Chondrocyte (in vitro differentiated cells): ENCODE measurements at regions not wholly inside any gene's neighbourhood (a gene's known extent, or its start where the extent isn't known, plus 50 kb on each side); places are given as distances from the start of the nearest gene placed in this dataset.

Experiments used
- DNase-seq: peaks from one replicate; pipeline ENCODE4 v3.0.0; 2021; ENCODE audit warnings: mixed read lengths, low spot score
- H3K27ac Mint-ChIP-seq: one replicate; pipeline ENCODE4 v1.8.0; 2021; ENCODE audit warnings: mild to moderate bottlenecking, moderate library complexity, mixed read lengths; ENCODE audit not compliant: unreplicated experiment
- H3K27me3 Mint-ChIP-seq: 2 replicates; pipeline ENCODE4 v1.8.0; 2021; ENCODE audit warnings: low read depth, mixed read lengths
- H3K36me3 Mint-ChIP-seq: 2 replicates; pipeline ENCODE4 v1.8.0; 2021; ENCODE audit warnings: low read depth, mixed read lengths
- H3K4me1 Mint-ChIP-seq: 2 replicates; pipeline ENCODE4 v1.8.0; 2021; ENCODE audit warnings: low read depth, mild to moderate bottlenecking, mixed read lengths
- H3K4me3 Mint-ChIP-seq: one replicate; pipeline ENCODE4 v1.8.0; 2021; ENCODE audit warnings: mild to moderate bottlenecking, moderate library complexity, mixed read lengths; ENCODE audit not compliant: unreplicated experiment
- H3K9me3 Mint-ChIP-seq: 2 replicates; pipeline ENCODE4 v1.8.0; 2021; ENCODE audit warnings: low read depth, mixed read lengths
- CTCF ChIP-seq: fragments of 200-600 bp; sonication (generic); IDR thresholded peaks from 2 replicates; pipeline ENCODE4 v1.5.0; 2021; ENCODE audit warnings: antibody characterized with exemption, mild to moderate bottlenecking, moderate library complexity

GRCh38 chr9:38215465-38215864 lies 146.4 kb upstream of the SHB start:
- H3K27ac Mint-ChIP-seq: no peak overlapping the region
- no peak for DNase-seq
- TF ChIP-seq CTCF: no peak
- peaks cover 11% of the 10 kb centered on the region for H3K27me3 Mint-ChIP-seq
- no peak overlapping the region for H3K4me3 Mint-ChIP-seq
- H3K9me3 Mint-ChIP-seq: peaks cover 12% of the 10 kb centered on the region
- H3K36me3 Mint-ChIP-seq: peaks cover 2% of the 10 kb centered on the region
- no peaks in the 10 kb centered on the region for H3K4me1 Mint-ChIP-seq

- Mint-ChIP-seq H3K4me3 (no peak overlapping the region), H3K4me1 (no peaks in the 10 kb centered on the region), H3K36me3 (no peaks in the 10 kb centered on the region), H3K9me3 (peaks cover 2% of the 10 kb centered on the region), H3K27ac (no peak overlapping the region), H3K27me3 (peaks cover 11% of the 10 kb centered on the region)
- DNase-seq: no peak
- TF ChIP-seq CTCF: no peak
Measured at GRCh38 chr9:38214432-38214831, 145.4 kb upstream of the SHB start.

- H3K9me3 Mint-ChIP-seq: no peaks in the 10 kb centered on the region
- no peak for DNase-seq
- TF ChIP-seq CTCF: no peak
- H3K27ac Mint-ChIP-seq: no peak overlapping the region
- no peaks in the 10 kb centered on the region for H3K4me1 Mint-ChIP-seq
- H3K4me3 Mint-ChIP-seq: no peak overlapping the region
- peaks cover 11% of the 10 kb centered on the region for H3K27me3 Mint-ChIP-seq
- no peaks in the 10 kb centered on the region for H3K36me3 Mint-ChIP-seq
Measured at GRCh38 chr9:38213631-38214299, 144.7 kb upstream of the SHB start.

- TF ChIP-seq CTCF: no peak
- Mint-ChIP-seq H3K9me3 (peaks cover 10% of the 10 kb centered on the region), H3K4me1 (no peaks in the 10 kb centered on the region), H3K4me3 (no peak overlapping the region), H3K36me3 (peaks cover 2% of the 10 kb centered on the region), H3K27me3 (peaks cover 11% of the 10 kb centered on the region), H3K27ac (no peak overlapping the region)
- DNase-seq: no peak
Measured at GRCh38 chr9:38212016-38212415, 143.0 kb upstream of the SHB start.

GRCh38 chr9:38211002-38211401 lies 142.0 kb upstream of the SHB start:
- DNase-seq: no peak
- no peak overlapping the region for H3K4me3 Mint-ChIP-seq
- peaks cover 2% of the 10 kb centered on the region for H3K36me3 Mint-ChIP-seq
- no peak for TF ChIP-seq CTCF
- H3K9me3 Mint-ChIP-seq: peaks cover 10% of the 10 kb centered on the region
- H3K27ac Mint-ChIP-seq: no peak overlapping the region
- no peaks in the 10 kb centered on the region for H3K4me1 Mint-ChIP-seq
- peaks cover 11% of the 10 kb centered on the region for H3K27me3 Mint-ChIP-seq
